GM06990 (cell line): ENCODE measurements at regions not wholly inside any gene's neighbourhood (a gene's known extent, or its start where the extent isn't known, plus 50 kb on each side); places are given as distances from the start of the nearest gene placed in this dataset.

Experiments
- DNase-seq: peaks from one replicate; pipeline ENCODE4 v3.0.0-alpha.2; 2011; ENCODE audit not compliant: insufficient read length; ENCODE audit errors: extremely low read depth
- H3K27me3 ChIP-seq: replicated peaks from 2 replicates; pipeline ENCODE4 v1.6.0; 2011; ENCODE audit warnings: low read length; ENCODE audit not compliant: control insufficient read depth, insufficient read depth
- H3K36me3 ChIP-seq: 2 replicates; pipeline ENCODE4 v1.5.1; 2011; ENCODE audit warnings: low read length; ENCODE audit not compliant: control insufficient read depth, insufficient read depth
- H3K4me3 ChIP-seq: replicated peaks from 2 replicates; pipeline ENCODE4 v1.5.1; 2011; ENCODE audit warnings: low read depth, mild to moderate bottlenecking, control low read depth, low read length
- TF ChIP-seq, protein P1 (sequence below): IDR thresholded peaks from 2 replicates; pipeline ENCODE4 v1.5.1; 2011; ENCODE audit warnings: low read length, control low read depth, mild to moderate bottlenecking, inconsistent platforms; ENCODE audit not compliant: insufficient read depth, poor library complexity, severe bottlenecking

GRCh38 chr3:153439780-153440179, 277.8 kb downstream of the RAP2B start:
- TF ChIP-seq, protein P1, sequence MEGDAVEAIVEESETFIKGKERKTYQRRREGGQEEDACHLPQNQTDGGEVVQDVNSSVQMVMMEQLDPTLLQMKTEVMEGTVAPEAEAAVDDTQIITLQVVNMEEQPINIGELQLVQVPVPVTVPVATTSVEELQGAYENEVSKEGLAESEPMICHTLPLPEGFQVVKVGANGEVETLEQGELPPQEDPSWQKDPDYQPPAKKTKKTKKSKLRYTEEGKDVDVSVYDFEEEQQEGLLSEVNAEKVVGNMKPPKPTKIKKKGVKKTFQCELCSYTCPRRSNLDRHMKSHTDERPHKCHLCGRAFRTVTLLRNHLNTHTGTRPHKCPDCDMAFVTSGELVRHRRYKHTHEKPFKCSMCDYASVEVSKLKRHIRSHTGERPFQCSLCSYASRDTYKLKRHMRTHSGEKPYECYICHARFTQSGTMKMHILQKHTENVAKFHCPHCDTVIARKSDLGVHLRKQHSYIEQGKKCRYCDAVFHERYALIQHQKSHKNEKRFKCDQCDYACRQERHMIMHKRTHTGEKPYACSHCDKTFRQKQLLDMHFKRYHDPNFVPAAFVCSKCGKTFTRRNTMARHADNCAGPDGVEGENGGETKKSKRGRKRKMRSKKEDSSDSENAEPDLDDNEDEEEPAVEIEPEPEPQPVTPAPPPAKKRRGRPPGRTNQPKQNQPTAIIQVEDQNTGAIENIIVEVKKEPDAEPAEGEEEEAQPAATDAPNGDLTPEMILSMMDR = no peak
- Histone ChIP-seq H3K27me3 (no peaks in the 10 kb centered on the region), H3K4me3 (no peak overlapping the region), H3K36me3 (no peaks in the 10 kb centered on the region)
- DNase-seq = no peak

GRCh38 chr3:153440311-153440710, 278.3 kb downstream of the RAP2B start:
- Histone ChIP-seq H3K36me3 (no peaks in the 10 kb centered on the region), H3K27me3 (no peaks in the 10 kb centered on the region), H3K4me3 (no peak overlapping the region)
- DNase-seq = no peak
- TF ChIP-seq, protein P1 = no peak

DNA sequence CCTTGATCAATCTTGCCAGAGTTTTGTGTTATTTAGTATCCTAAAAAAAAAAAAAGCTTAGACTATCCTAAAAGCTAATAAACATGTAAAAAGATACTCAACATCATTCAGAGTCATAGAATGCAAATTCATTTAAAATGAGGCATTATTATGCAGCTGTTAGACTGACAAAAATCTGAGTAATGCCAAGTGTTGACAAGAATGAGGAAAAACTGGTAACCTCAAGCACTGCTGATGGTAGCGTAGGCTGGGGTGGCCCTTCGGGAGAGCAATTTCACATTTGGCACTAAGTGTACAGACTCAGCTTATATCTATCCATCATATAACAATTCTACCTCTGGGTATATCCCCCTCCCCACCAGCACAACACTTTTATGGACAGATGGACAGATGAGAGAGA, 280.4 kb downstream of the RAP2B start:
- H3K4me3 ChIP-seq = no peak overlapping the region
- TF ChIP-seq, protein P1 = no peak
- H3K27me3 ChIP-seq = no peaks in the 10 kb centered on the region
- no peaks in the 10 kb centered on the region for H3K36me3 ChIP-seq
- no peak for DNase-seq

- H3K4me3 ChIP-seq = no peak overlapping the region
- no peaks in the 10 kb centered on the region for H3K27me3 ChIP-seq
- no peaks in the 10 kb centered on the region for H3K36me3 ChIP-seq
- no peak for DNase-seq
- TF ChIP-seq, protein P1 = no peak
Observed at GRCh38 chr3:153442799-153443487, 280.9 kb downstream of the RAP2B start.

GRCh38 chr3:153443961-153444360, 281.9 kb downstream of the RAP2B start:
- H3K27me3 ChIP-seq = no peaks in the 10 kb centered on the region
- DNase-seq = no peak
- no peak overlapping the region for H3K4me3 ChIP-seq
- TF ChIP-seq, protein P1 = peak; percentile 28
- H3K36me3 ChIP-seq = no peaks in the 10 kb centered on the region

- TF ChIP-seq, protein P1 = no peak
- no peak overlapping the region for H3K4me3 ChIP-seq
- no peaks in the 10 kb centered on the region for H3K27me3 ChIP-seq
- no peaks in the 10 kb centered on the region for H3K36me3 ChIP-seq
- DNase-seq = no peak
Observed at GRCh38 chr3:153445817-153446216, 283.8 kb downstream of the RAP2B start.
